Fibroblast of lung (primary cell): ENCODE measurements at regions not wholly inside any gene's neighbourhood (a gene's known extent, or its start where the extent isn't known, plus 50 kb on each side); places are given as distances from the start of the nearest gene placed in this dataset.

Experiments
- CTCF ChIP-seq, 2 donors: IDR thresholded peaks in 1 of 2; conservative IDR thresholded peaks in 1 of 2; 1 replicate in 1 of 2; 2 replicates in 1 of 2; pipeline ENCODE4 v1.5.1; 2011 to 2012; ENCODE audit warnings: low read length in 2 of 2, control low read depth in 1 of 2, inconsistent platforms in 1 of 2, low read depth in 1 of 2, mild to moderate bottlenecking in 1 of 2
- EZH2 ChIP-seq: IDR thresholded peaks from 2 replicates; pipeline ENCODE4 v1.5.1; 2012; ENCODE audit warnings: low read length, control low read depth, mild to moderate bottlenecking; ENCODE audit errors: missing control alignments

GRCh38 chr2:173754165-173754564 is 211.0 kb downstream of the SP3 start:
- TF ChIP-seq CTCF (conservative IDR thresholded peaks at IDR 0.05 in 1 of 2, IDR thresholded peaks at IDR 0.05 in 1 of 2; ENCODE audit: low read depth in 1 of 2, low read length in 2 of 2) (no peak), EZH2 (no peak)
